A673 (cell line): ENCODE measurements at regions not wholly inside any gene's neighbourhood (a gene's known extent, or its start where the extent isn't known, plus 50 kb on each side); places are given as distances from the start of the nearest gene placed in this dataset.

Experiments used
- BruUV-seq: library from RNA; stranded (reverse); fragments of 400-500 nt; replicated peaks from 2 replicates; lab custom pipeline; 2021; lab: Mats Ljungman, UMichigan
- CTCF ChIA-PET: fragments of 300-600 bp; sonication (Branson Sonifier 250); formaldehyde crosslinking; loops from one replicate; lab custom pipeline; 2022; ENCODE audit warnings: antibody characterized with exemption; lab: Charles Lee
- POLR2A ChIA-PET: fragments of 300-600 bp; sonication (Branson Sonifier 250); formaldehyde crosslinking; loops from one replicate; lab custom pipeline; 2022; ENCODE audit warnings: antibody characterized with exemption; ENCODE audit not compliant: low non-redundant PET; lab: Charles Lee
- DNase-seq: peaks from one replicate; pipeline ENCODE4 v3.0.0-alpha.2; 2015; ENCODE audit warnings: low spot score
- H3K27ac ChIP-seq: fragments of 200-600 bp; sonication (generic); 2 replicates; pipeline ENCODE4 v1.5.1; 2016; ENCODE audit warnings: mixed run types, low read depth, mild to moderate bottlenecking, mixed read lengths, antibody characterized with exemption, low read length; ENCODE audit not compliant: poor library complexity, severe bottlenecking
- H3K27me3 ChIP-seq: fragments of 200-600 bp; sonication (generic); replicated peaks from 2 replicates; pipeline ENCODE4 v1.6.1; 2017; ENCODE audit warnings: mixed run types, low read depth, mild to moderate bottlenecking, mixed read lengths, antibody characterized with exemption, low read length; ENCODE audit not compliant: insufficient read depth, poor library complexity
- H3K36me3 ChIP-seq: fragments of 200-600 bp; sonication (generic); 2 replicates; pipeline ENCODE4 v1.6.1; 2016; ENCODE audit warnings: mixed run types, mild to moderate bottlenecking, mixed read lengths, antibody characterized with exemption, low read length; ENCODE audit not compliant: insufficient read depth, poor library complexity, severe bottlenecking
- H3K4me1 ChIP-seq: fragments of 200-600 bp; sonication (generic); 2 replicates; pipeline ENCODE4 v1.6.1; 2017; ENCODE audit warnings: mixed run types, mild to moderate bottlenecking, mixed read lengths, antibody characterized with exemption, low read length; ENCODE audit not compliant: insufficient read depth, poor library complexity, severe bottlenecking
- H3K4me3 ChIP-seq: fragments of 200-600 bp; sonication (generic); 2 replicates; pipeline ENCODE4 v1.5.1; 2016; ENCODE audit warnings: low read depth, mixed run types, mild to moderate bottlenecking, mixed read lengths, low read length; ENCODE audit not compliant: poor library complexity, severe bottlenecking
- H3K9me3 ChIP-seq: fragments of 200-600 bp; sonication (generic); 2 replicates; pipeline ENCODE4 v1.6.1; 2016; ENCODE audit warnings: mixed run types, low read depth, mild to moderate bottlenecking, mixed read lengths, antibody characterized with exemption, low read length; ENCODE audit not compliant: poor library complexity, severe bottlenecking
- EZH2 ChIP-seq: fragments of 200-600 bp; sonication (generic); IDR thresholded peaks from 2 replicates; pipeline ENCODE4 v1.6.1; 2017; ENCODE audit warnings: borderline replicate concordance, low read depth, mild to moderate bottlenecking, mixed read lengths, antibody characterized with exemption, low read length; ENCODE audit not compliant: poor library complexity, severe bottlenecking
- intact Hi-C: fragments of 100-400 bp; cut with micrococcal nuclease; formaldehyde crosslinking; loops from one replicate; pipeline ENCODE4 v1.10.0; 2022; ENCODE audit not compliant: unreplicated experiment
- TF ChIP-seq, protein P1 (sequence below): fragments of 300-800, 200-600 bp; sonication (generic); conservative IDR thresholded peaks from 2 replicates; pipeline ENCODE4 v1.5.1; 2017; ENCODE audit warnings: low read depth, mild to moderate bottlenecking, antibody characterized with exemption, low read length, moderate library complexity, mixed read lengths

GRCh38 chr2:104177179-104177578, 676.7 kb upstream of the POU3F3 start:
- intact Hi-C loops: no loop called here
- DNase-seq: no peak
- H3K4me3 ChIP-seq: no peak overlapping the region
- H3K27me3 ChIP-seq: no peaks in the 10 kb centered on the region
- BruUV-seq: no TSS peak
- TF ChIP-seq EZH2: no peak
- TF ChIP-seq, protein P1, sequence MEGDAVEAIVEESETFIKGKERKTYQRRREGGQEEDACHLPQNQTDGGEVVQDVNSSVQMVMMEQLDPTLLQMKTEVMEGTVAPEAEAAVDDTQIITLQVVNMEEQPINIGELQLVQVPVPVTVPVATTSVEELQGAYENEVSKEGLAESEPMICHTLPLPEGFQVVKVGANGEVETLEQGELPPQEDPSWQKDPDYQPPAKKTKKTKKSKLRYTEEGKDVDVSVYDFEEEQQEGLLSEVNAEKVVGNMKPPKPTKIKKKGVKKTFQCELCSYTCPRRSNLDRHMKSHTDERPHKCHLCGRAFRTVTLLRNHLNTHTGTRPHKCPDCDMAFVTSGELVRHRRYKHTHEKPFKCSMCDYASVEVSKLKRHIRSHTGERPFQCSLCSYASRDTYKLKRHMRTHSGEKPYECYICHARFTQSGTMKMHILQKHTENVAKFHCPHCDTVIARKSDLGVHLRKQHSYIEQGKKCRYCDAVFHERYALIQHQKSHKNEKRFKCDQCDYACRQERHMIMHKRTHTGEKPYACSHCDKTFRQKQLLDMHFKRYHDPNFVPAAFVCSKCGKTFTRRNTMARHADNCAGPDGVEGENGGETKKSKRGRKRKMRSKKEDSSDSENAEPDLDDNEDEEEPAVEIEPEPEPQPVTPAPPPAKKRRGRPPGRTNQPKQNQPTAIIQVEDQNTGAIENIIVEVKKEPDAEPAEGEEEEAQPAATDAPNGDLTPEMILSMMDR: no peak
- no peaks in the 10 kb centered on the region for H3K4me1 ChIP-seq
- H3K9me3 ChIP-seq: peaks cover 10% of the 10 kb centered on the region
- POLR2A ChIA-PET: no interaction called here
- CTCF ChIA-PET: no interaction called here
- H3K36me3 ChIP-seq: no peaks in the 10 kb centered on the region
- H3K27ac ChIP-seq: no peak overlapping the region

DNA sequence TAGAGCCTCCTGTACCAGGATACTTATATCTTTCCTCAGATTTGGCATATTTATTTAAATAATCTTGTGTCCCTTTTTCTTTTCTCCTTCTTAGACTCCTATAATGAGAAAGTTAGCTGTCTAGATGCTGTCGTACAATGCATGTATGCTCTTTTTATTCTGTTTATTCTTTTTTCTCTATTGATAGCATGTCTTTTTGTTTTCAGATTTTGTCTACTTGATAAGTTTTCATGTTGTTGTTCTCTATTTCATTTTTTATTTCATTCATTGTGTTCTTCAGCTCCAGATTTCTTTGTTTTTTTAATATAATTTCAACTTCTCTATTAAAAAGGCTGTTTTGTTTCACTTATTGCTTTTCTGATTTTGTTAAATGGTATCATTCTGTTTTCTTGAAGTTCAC, 674.3 kb upstream of the POU3F3 start:
- TF ChIP-seq, protein P1: no peak
- no peak for TF ChIP-seq EZH2
- CTCF ChIA-PET: no interaction called here
- no peaks in the 10 kb centered on the region for H3K27me3 ChIP-seq
- H3K27ac ChIP-seq: no peak overlapping the region
- BruUV-seq: no TSS peak
- H3K4me1 ChIP-seq: no peaks in the 10 kb centered on the region
- POLR2A ChIA-PET: no interaction called here
- no peak for DNase-seq
- H3K4me3 ChIP-seq: no peak overlapping the region
- no peaks in the 10 kb centered on the region for H3K36me3 ChIP-seq
- peaks cover 14% of the 10 kb centered on the region for H3K9me3 ChIP-seq
- intact Hi-C loops: no loop called here

- Histone ChIP-seq H3K27me3 (no peaks in the 10 kb centered on the region), H3K4me1 (no peaks in the 10 kb centered on the region), H3K9me3 (no peaks in the 10 kb centered on the region), H3K36me3 (no peaks in the 10 kb centered on the region), H3K27ac (no peak overlapping the region), H3K4me3 (no peak overlapping the region)
- intact Hi-C loops: no loop called here
- no TSS peak for BruUV-seq
- ChIA-PET POLR2A (no interaction called here), CTCF (no interaction called here)
- TF ChIP-seq EZH2: no peak
- TF ChIP-seq, protein P1: no peak
- DNase-seq: no peak
Observed at GRCh38 chr2:104200533-104201168, 653.3 kb upstream of the POU3F3 start.
